ENCODE measurements at regions not wholly inside any gene's neighbourhood (a gene's known extent, or its start where the extent isn't known, plus 50 kb on each side); places are given as distances from the start of the nearest gene placed in this dataset.

GRCh38 chr16:65770752-65771151 is 595.7 kb upstream of the CDH5 start:
- H3K4me3 ChIP-seq (ENCODE audit: low read length in 2 of 2), result no peak overlapping the region
- H3K9me3 ChIP-seq (ENCODE audit: control insufficient read depth in 2 of 2, insufficient read depth in 1 of 2, low read length in 1 of 2), result no peaks in the 10 kb centered on the region
- WGBS, result 97% methylated on average over 1 of the region's 1 CpG
- H3K27ac ChIP-seq (ENCODE audit: low read depth in 1 of 2, low read length in 1 of 2), result no peak overlapping the region
- no peaks in the 10 kb centered on the region for H3K4me1 ChIP-seq (ENCODE audit: control insufficient read depth in 2 of 2, insufficient read depth in 2 of 2, low read length in 2 of 2)
- no peak for DNase-seq (ENCODE audit: low read depth in 6 of 9, low spot score in 9 of 9)
- H3K36me3 ChIP-seq (ENCODE audit: control insufficient read depth in 2 of 2, insufficient read depth in 2 of 2, low read length in 1 of 2), result no peaks in the 10 kb centered on the region
- no peaks in the 10 kb centered on the region for H3K27me3 ChIP-seq (ENCODE audit: control insufficient read depth in 2 of 2, insufficient read depth in 1 of 2, low read length in 1 of 2)

- no peaks in the 10 kb centered on the region for H3K4me1 ChIP-seq (ENCODE audit: control insufficient read depth in 2 of 2, insufficient read depth in 2 of 2, low read length in 2 of 2)
- 96% methylated on average over 1 of the region's 1 CpG for WGBS
- no peak overlapping the region for H3K4me3 ChIP-seq (ENCODE audit: low read length in 2 of 2)
- H3K36me3 ChIP-seq (ENCODE audit: control insufficient read depth in 2 of 2, insufficient read depth in 2 of 2, low read length in 1 of 2), result no peaks in the 10 kb centered on the region
- H3K27ac ChIP-seq (ENCODE audit: low read depth in 1 of 2, low read length in 1 of 2), result no peak overlapping the region
- H3K9me3 ChIP-seq (ENCODE audit: control insufficient read depth in 2 of 2, insufficient read depth in 1 of 2, low read length in 1 of 2), result no peaks in the 10 kb centered on the region
- DNase-seq (ENCODE audit: low read depth in 6 of 9, low spot score in 9 of 9), result no peak
- no peaks in the 10 kb centered on the region for H3K27me3 ChIP-seq (ENCODE audit: control insufficient read depth in 2 of 2, insufficient read depth in 1 of 2, low read length in 1 of 2)
These were observed 596.6 kb upstream of the CDH5 start for GRCh38 chr16:65769776-65770438.

GRCh38 chr16:65769055-65769465 is 597.4 kb upstream of the CDH5 start:
- Histone ChIP-seq H3K4me1 (ENCODE audit: control insufficient read depth in 2 of 2, insufficient read depth in 2 of 2, low read length in 2 of 2) (no peaks in the 10 kb centered on the region), H3K9me3 (ENCODE audit: control insufficient read depth in 2 of 2, insufficient read depth in 1 of 2, low read length in 1 of 2) (no peaks in the 10 kb centered on the region), H3K4me3 (ENCODE audit: low read length in 2 of 2) (no peak overlapping the region), H3K27ac (ENCODE audit: low read depth in 1 of 2, low read length in 1 of 2) (no peak overlapping the region), H3K27me3 (ENCODE audit: control insufficient read depth in 2 of 2, insufficient read depth in 1 of 2, low read length in 1 of 2) (no peaks in the 10 kb centered on the region), H3K36me3 (ENCODE audit: control insufficient read depth in 2 of 2, insufficient read depth in 2 of 2, low read length in 1 of 2) (no peaks in the 10 kb centered on the region)
- WGBS, result 54% methylated on average over 1 of the region's 1 CpG
- DNase-seq (ENCODE audit: low read depth in 6 of 9, low spot score in 9 of 9), result peak in 1 of 9 donors; percentile 4

- Histone ChIP-seq H3K27ac (ENCODE audit: low read depth in 1 of 2, low read length in 1 of 2) (no peak overlapping the region), H3K4me3 (ENCODE audit: low read length in 2 of 2) (no peak overlapping the region), H3K4me1 (ENCODE audit: control insufficient read depth in 2 of 2, insufficient read depth in 2 of 2, low read length in 2 of 2) (no peaks in the 10 kb centered on the region), H3K9me3 (ENCODE audit: control insufficient read depth in 2 of 2, insufficient read depth in 1 of 2, low read length in 1 of 2) (no peaks in the 10 kb centered on the region), H3K27me3 (ENCODE audit: control insufficient read depth in 2 of 2, insufficient read depth in 1 of 2, low read length in 1 of 2) (no peaks in the 10 kb centered on the region), H3K36me3 (ENCODE audit: control insufficient read depth in 2 of 2, insufficient read depth in 2 of 2, low read length in 1 of 2) (no peaks in the 10 kb centered on the region)
- WGBS, result 76% methylated on average over 4 of the region's 4 CpGs
- DNase-seq (ENCODE audit: low read depth in 6 of 9, low spot score in 9 of 9), result no peak
These were observed 599.4 kb upstream of the CDH5 start for GRCh38 chr16:65767125-65767524.

GRCh38 chr16:65763640-65764305 is 602.7 kb upstream of the CDH5 start:
- H3K9me3 ChIP-seq (ENCODE audit: control insufficient read depth in 2 of 2, insufficient read depth in 1 of 2, low read length in 1 of 2), result no peaks in the 10 kb centered on the region
- 84% methylated on average over 7 of the region's 7 CpGs for WGBS
- H3K4me3 ChIP-seq (ENCODE audit: low read length in 2 of 2), result no peak overlapping the region
- H3K36me3 ChIP-seq (ENCODE audit: control insufficient read depth in 2 of 2, insufficient read depth in 2 of 2, low read length in 1 of 2), result no peaks in the 10 kb centered on the region
- H3K27me3 ChIP-seq (ENCODE audit: control insufficient read depth in 2 of 2, insufficient read depth in 1 of 2, low read length in 1 of 2), result no peaks in the 10 kb centered on the region
- DNase-seq (ENCODE audit: low read depth in 6 of 9, low spot score in 9 of 9), result no peak
- no peaks in the 10 kb centered on the region for H3K4me1 ChIP-seq (ENCODE audit: control insufficient read depth in 2 of 2, insufficient read depth in 2 of 2, low read length in 2 of 2)
- no peak overlapping the region for H3K27ac ChIP-seq (ENCODE audit: low read depth in 1 of 2, low read length in 1 of 2)

- DNase-seq (ENCODE audit: low read depth in 6 of 9, low spot score in 9 of 9), result no peak
- no peaks in the 10 kb centered on the region for H3K4me1 ChIP-seq (ENCODE audit: control insufficient read depth in 2 of 2, insufficient read depth in 2 of 2, low read length in 2 of 2)
- no peaks in the 10 kb centered on the region for H3K27me3 ChIP-seq (ENCODE audit: control insufficient read depth in 2 of 2, insufficient read depth in 1 of 2, low read length in 1 of 2)
- 89% methylated on average over 4 of the region's 4 CpGs for WGBS
- no peaks in the 10 kb centered on the region for H3K36me3 ChIP-seq (ENCODE audit: control insufficient read depth in 2 of 2, insufficient read depth in 2 of 2, low read length in 1 of 2)
- H3K27ac ChIP-seq (ENCODE audit: low read depth in 1 of 2, low read length in 1 of 2), result no peak overlapping the region
- H3K9me3 ChIP-seq (ENCODE audit: control insufficient read depth in 2 of 2, insufficient read depth in 1 of 2, low read length in 1 of 2), result no peaks in the 10 kb centered on the region
- H3K4me3 ChIP-seq (ENCODE audit: low read length in 2 of 2), result no peak overlapping the region
These were observed 605.6 kb upstream of the CDH5 start for GRCh38 chr16:65760874-65761273.

GRCh38 chr16:65758620-65759019 is 607.9 kb upstream of the CDH5 start:
- Histone ChIP-seq H3K27ac (ENCODE audit: low read depth in 1 of 2, low read length in 1 of 2) (no peak overlapping the region), H3K9me3 (ENCODE audit: control insufficient read depth in 2 of 2, insufficient read depth in 1 of 2, low read length in 1 of 2) (no peaks in the 10 kb centered on the region), H3K4me1 (ENCODE audit: control insufficient read depth in 2 of 2, insufficient read depth in 2 of 2, low read length in 2 of 2) (no peaks in the 10 kb centered on the region), H3K27me3 (ENCODE audit: control insufficient read depth in 2 of 2, insufficient read depth in 1 of 2, low read length in 1 of 2) (no peaks in the 10 kb centered on the region), H3K36me3 (ENCODE audit: control insufficient read depth in 2 of 2, insufficient read depth in 2 of 2, low read length in 1 of 2) (no peaks in the 10 kb centered on the region), H3K4me3 (ENCODE audit: low read length in 2 of 2) (no peak overlapping the region)
- 88% methylated on average over 4 of the region's 4 CpGs for WGBS
- DNase-seq (ENCODE audit: low read depth in 6 of 9, low spot score in 9 of 9), result no peak

GRCh38 chr16:65757064-65757463 is 609.4 kb upstream of the CDH5 start:
- Histone ChIP-seq H3K9me3 (ENCODE audit: control insufficient read depth in 2 of 2, insufficient read depth in 1 of 2, low read length in 1 of 2) (no peaks in the 10 kb centered on the region), H3K36me3 (ENCODE audit: control insufficient read depth in 2 of 2, insufficient read depth in 2 of 2, low read length in 1 of 2) (no peaks in the 10 kb centered on the region), H3K4me1 (ENCODE audit: control insufficient read depth in 2 of 2, insufficient read depth in 2 of 2, low read length in 2 of 2) (no peaks in the 10 kb centered on the region), H3K4me3 (ENCODE audit: low read length in 2 of 2) (no peak overlapping the region), H3K27ac (ENCODE audit: low read depth in 1 of 2, low read length in 1 of 2) (no peak overlapping the region), H3K27me3 (ENCODE audit: control insufficient read depth in 2 of 2, insufficient read depth in 1 of 2, low read length in 1 of 2) (no peaks in the 10 kb centered on the region)
- 97% methylated on average over 4 of the region's 4 CpGs for WGBS
- DNase-seq (ENCODE audit: low read depth in 6 of 9, low spot score in 9 of 9), result peak in 1 of 9 donors; percentile 22

- H3K36me3 ChIP-seq (ENCODE audit: control insufficient read depth in 2 of 2, insufficient read depth in 2 of 2, low read length in 1 of 2), result no peaks in the 10 kb centered on the region
- no peaks in the 10 kb centered on the region for H3K9me3 ChIP-seq (ENCODE audit: control insufficient read depth in 2 of 2, insufficient read depth in 1 of 2, low read length in 1 of 2)
- DNase-seq (ENCODE audit: low read depth in 6 of 9, low spot score in 9 of 9), result no peak
- H3K4me1 ChIP-seq (ENCODE audit: control insufficient read depth in 2 of 2, insufficient read depth in 2 of 2, low read length in 2 of 2), result no peaks in the 10 kb centered on the region
- WGBS, result 94% methylated on average over 4 of the region's 4 CpGs
- H3K27ac ChIP-seq (ENCODE audit: low read depth in 1 of 2, low read length in 1 of 2), result no peak overlapping the region
- no peak overlapping the region for H3K4me3 ChIP-seq (ENCODE audit: low read length in 2 of 2)
- no peaks in the 10 kb centered on the region for H3K27me3 ChIP-seq (ENCODE audit: control insufficient read depth in 2 of 2, insufficient read depth in 1 of 2, low read length in 1 of 2)
These were observed 610.3 kb upstream of the CDH5 start for GRCh38 chr16:65756163-65756562.
